ENCODE measurements at regions not wholly inside any gene's neighbourhood (a gene's known extent, or its start where the extent isn't known, plus 50 kb on each side); places are given as distances from the start of the nearest gene placed in this dataset.
"Not testable (repeated sequence)": the region's sequence is repeated elsewhere in the genome, so short reads cannot be mapped to it uniquely, and the experiment has no call there.

GRCh38 chr7:54201501-54201900, 340.7 kb upstream of the VSTM2A start:
- no peaks in the 10 kb centered on the region for H3K4me1 Mint-ChIP-seq
- H3K27me3 Mint-ChIP-seq: no peaks in the 10 kb centered on the region
- no peak overlapping the region for H3K4me3 Mint-ChIP-seq
- H3K27ac Mint-ChIP-seq: no peak overlapping the region
- no peaks in the 10 kb centered on the region for H3K36me3 Mint-ChIP-seq (ENCODE audit: low read depth)
- DNase-seq: no peak
- peaks cover 10% of the 10 kb centered on the region for H3K9me3 Mint-ChIP-seq
- CTCF ChIA-PET: no interaction called here
- POLR2A ChIA-PET: no interaction called here

GRCh38 chr7:54215424-54215823, 326.8 kb upstream of the VSTM2A start:
- POLR2A ChIA-PET: no interaction called here
- CTCF ChIA-PET: no interaction called here

GRCh38 chr7:54226030-54226429, 316.1 kb upstream of the VSTM2A start:
- H3K4me1 Mint-ChIP-seq; H3K27ac Mint-ChIP-seq; H3K9me3 Mint-ChIP-seq; DNase-seq; H3K36me3 Mint-ChIP-seq (ENCODE audit: low read depth); CTCF ChIA-PET; H3K27me3 Mint-ChIP-seq; H3K4me3 Mint-ChIP-seq; POLR2A ChIA-PET: not testable (repeated sequence)

More at GRCh38 chr7:54215424-54215823, 326.8 kb upstream of the VSTM2A start:
- Mint-ChIP-seq H3K4me1 (no peaks in the 10 kb centered on the region), H3K36me3 (ENCODE audit: low read depth) (no peaks in the 10 kb centered on the region), H3K4me3 (no peak overlapping the region), H3K9me3 (peaks cover 28% of the 10 kb centered on the region), H3K27me3 (no peaks in the 10 kb centered on the region), H3K27ac (no peak overlapping the region)
- no peak for DNase-seq

GRCh38 chr7:54242776-54243175, 299.4 kb upstream of the VSTM2A start:
- POLR2A ChIA-PET: no interaction called here
- DNase-seq: no peak
- Mint-ChIP-seq H3K27me3 (no peaks in the 10 kb centered on the region), H3K27ac (no peak overlapping the region), H3K4me1 (no peaks in the 10 kb centered on the region), H3K36me3 (ENCODE audit: low read depth) (no peaks in the 10 kb centered on the region), H3K4me3 (no peak overlapping the region), H3K9me3 (peaks cover 14% of the 10 kb centered on the region)
- CTCF ChIA-PET: no interaction called here

- ChIA-PET POLR2A (no interaction called here), CTCF (no interaction called here)
- no peak overlapping the region for H3K27ac Mint-ChIP-seq
- no peak overlapping the region for H3K4me3 Mint-ChIP-seq
- DNase-seq: no peak
- no peaks in the 10 kb centered on the region for H3K36me3 Mint-ChIP-seq (ENCODE audit: low read depth)
- H3K27me3 Mint-ChIP-seq: no peaks in the 10 kb centered on the region
- peaks cover 11% of the 10 kb centered on the region for H3K9me3 Mint-ChIP-seq
- no peaks in the 10 kb centered on the region for H3K4me1 Mint-ChIP-seq
Observed at GRCh38 chr7:54245020-54245419, 297.2 kb upstream of the VSTM2A start.

- no peak for DNase-seq
- Mint-ChIP-seq H3K27ac (no peak overlapping the region), H3K4me3 (no peak overlapping the region), H3K27me3 (no peaks in the 10 kb centered on the region), H3K4me1 (no peaks in the 10 kb centered on the region), H3K36me3 (ENCODE audit: low read depth) (no peaks in the 10 kb centered on the region), H3K9me3 (peaks cover 2% of the 10 kb centered on the region)
- ChIA-PET POLR2A (no interaction called here), CTCF (no interaction called here)
Observed at GRCh38 chr7:54249686-54250085, 292.5 kb upstream of the VSTM2A start.

GRCh38 chr7:54252256-54253035, 289.7 kb upstream of the VSTM2A start:
- ChIA-PET CTCF (no interaction called here), POLR2A (no interaction called here)
- DNase-seq: no peak
- H3K27ac Mint-ChIP-seq: no peak overlapping the region
- H3K4me3 Mint-ChIP-seq: no peak overlapping the region
- no peaks in the 10 kb centered on the region for H3K4me1 Mint-ChIP-seq
- H3K27me3 Mint-ChIP-seq: no peaks in the 10 kb centered on the region
- H3K9me3 Mint-ChIP-seq: peaks cover 3% of the 10 kb centered on the region
- H3K36me3 Mint-ChIP-seq (ENCODE audit: low read depth): no peaks in the 10 kb centered on the region

- CTCF ChIA-PET: no interaction called here
- POLR2A ChIA-PET: no interaction called here
- Mint-ChIP-seq H3K4me3 (no peak overlapping the region), H3K27ac (no peak overlapping the region), H3K36me3 (ENCODE audit: low read depth) (no peaks in the 10 kb centered on the region), H3K9me3 (peaks cover 3% of the 10 kb centered on the region), H3K27me3 (no peaks in the 10 kb centered on the region), H3K4me1 (no peaks in the 10 kb centered on the region)
- no peak for DNase-seq
Observed at GRCh38 chr7:54253036-54253373, 289.2 kb upstream of the VSTM2A start.

- DNase-seq: no peak
Observed at GRCh38 chr7:54255242-54255641, 286.9 kb upstream of the VSTM2A start.

GRCh38 chr7:54259185-54259584, 283.0 kb upstream of the VSTM2A start:
- Mint-ChIP-seq H3K27ac (no peak overlapping the region), H3K9me3 (peaks cover 5% of the 10 kb centered on the region), H3K4me1 (no peaks in the 10 kb centered on the region), H3K4me3 (no peak overlapping the region), H3K27me3 (no peaks in the 10 kb centered on the region), H3K36me3 (ENCODE audit: low read depth) (no peaks in the 10 kb centered on the region)
- ChIA-PET POLR2A (no interaction called here), CTCF (no interaction called here)
- no peak for DNase-seq

More at GRCh38 chr7:54255242-54255641, 286.9 kb upstream of the VSTM2A start:
- no peak overlapping the region for H3K27ac Mint-ChIP-seq
- H3K4me3 Mint-ChIP-seq: no peak overlapping the region
- POLR2A ChIA-PET: no interaction called here
- peaks cover 5% of the 10 kb centered on the region for H3K9me3 Mint-ChIP-seq
- H3K4me1 Mint-ChIP-seq: no peaks in the 10 kb centered on the region
- H3K27me3 Mint-ChIP-seq: no peaks in the 10 kb centered on the region
- no peaks in the 10 kb centered on the region for H3K36me3 Mint-ChIP-seq (ENCODE audit: low read depth)
- CTCF ChIA-PET: no interaction called here

GRCh38 chr7:54260941-54261371, 281.2 kb upstream of the VSTM2A start:
- Mint-ChIP-seq H3K9me3 (peaks cover 12% of the 10 kb centered on the region), H3K4me1 (no peaks in the 10 kb centered on the region), H3K36me3 (ENCODE audit: low read depth) (no peaks in the 10 kb centered on the region), H3K27ac (no peak overlapping the region), H3K4me3 (no peak overlapping the region), H3K27me3 (no peaks in the 10 kb centered on the region)
- ChIA-PET POLR2A (no interaction called here), CTCF (no interaction called here)
- no peak for DNase-seq

GRCh38 chr7:54278847-54279246, 263.3 kb upstream of the VSTM2A start:
- no peak for DNase-seq
- Mint-ChIP-seq H3K36me3 (ENCODE audit: low read depth) (no peaks in the 10 kb centered on the region), H3K27me3 (no peaks in the 10 kb centered on the region), H3K27ac (no peak overlapping the region), H3K9me3 (peaks cover 20% of the 10 kb centered on the region), H3K4me3 (no peak overlapping the region), H3K4me1 (no peaks in the 10 kb centered on the region)
- CTCF ChIA-PET: no interaction called here
- POLR2A ChIA-PET: no interaction called here

GRCh38 chr7:54292171-54292925, 249.8 kb upstream of the VSTM2A start:
- no peak for DNase-seq
- ChIA-PET CTCF (no interaction called here), POLR2A (no interaction called here)
- Mint-ChIP-seq H3K27me3 (no peaks in the 10 kb centered on the region), H3K9me3 (peaks cover 22% of the 10 kb centered on the region), H3K4me1 (no peaks in the 10 kb centered on the region), H3K27ac (no peak overlapping the region), H3K4me3 (no peak overlapping the region), H3K36me3 (ENCODE audit: low read depth) (no peaks in the 10 kb centered on the region)

GRCh38 chr7:54299426-54299825, 242.7 kb upstream of the VSTM2A start:
- ChIA-PET CTCF (no interaction called here), POLR2A (no interaction called here)
- Mint-ChIP-seq H3K27me3 (no peaks in the 10 kb centered on the region), H3K9me3 (peaks cover 2% of the 10 kb centered on the region), H3K4me1 (no peaks in the 10 kb centered on the region), H3K4me3 (no peak overlapping the region), H3K36me3 (ENCODE audit: low read depth) (no peaks in the 10 kb centered on the region), H3K27ac (no peak overlapping the region)
- no peak for DNase-seq
